Omental fat pad (tissue), 3 donors: ENCODE measurements at regions not wholly inside any gene's neighbourhood (a gene's known extent, or its start where the extent isn't known, plus 50 kb on each side); places are given as distances from the start of the nearest gene placed in this dataset.

Experiments
- ATAC-seq: fragments of 150-250 bp; one replicate; pipeline ENCODE4 v1.9.1; 2016; ENCODE audit warnings: mild to moderate bottlenecking, moderate library complexity; ENCODE audit not compliant: low FRiP score
- DNase-seq: peaks from one replicate; pipeline ENCODE4 v3.0.0-alpha.2; 2019; ENCODE audit warnings: low spot score
- CTCF ChIP-seq, 3 donors: fragments of 450-650 bp; IDR thresholded peaks; one replicate each; pipeline ENCODE4 v1.5.1; 2016 to 2017; ENCODE audit warnings: antibody characterized with exemption in 3 of 3, mild to moderate bottlenecking in 3 of 3, moderate library complexity in 2 of 3

DNA sequence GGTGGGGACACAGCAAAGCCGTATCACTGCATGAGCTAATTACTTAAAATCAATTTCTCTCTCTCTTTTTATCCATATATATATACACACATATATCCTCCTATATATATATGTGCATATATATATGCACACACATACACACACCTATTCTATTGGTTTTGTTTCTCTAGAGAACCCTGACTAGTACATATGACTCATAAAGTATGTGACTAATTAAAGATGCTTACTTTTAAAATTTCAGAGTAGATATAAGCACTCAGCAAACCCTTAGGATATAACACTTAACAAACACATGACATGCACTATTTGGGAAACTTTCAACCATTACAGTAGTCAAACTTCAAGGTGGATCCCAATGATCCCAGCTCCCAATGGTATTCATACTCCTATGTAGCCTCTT lies 732.6 kb downstream of the ROBO2 start:
- DNase-seq, result no peak
- no peak for TF ChIP-seq CTCF (IDR thresholded peaks at IDR 0.05)
- ATAC-seq, result no peak

DNA sequence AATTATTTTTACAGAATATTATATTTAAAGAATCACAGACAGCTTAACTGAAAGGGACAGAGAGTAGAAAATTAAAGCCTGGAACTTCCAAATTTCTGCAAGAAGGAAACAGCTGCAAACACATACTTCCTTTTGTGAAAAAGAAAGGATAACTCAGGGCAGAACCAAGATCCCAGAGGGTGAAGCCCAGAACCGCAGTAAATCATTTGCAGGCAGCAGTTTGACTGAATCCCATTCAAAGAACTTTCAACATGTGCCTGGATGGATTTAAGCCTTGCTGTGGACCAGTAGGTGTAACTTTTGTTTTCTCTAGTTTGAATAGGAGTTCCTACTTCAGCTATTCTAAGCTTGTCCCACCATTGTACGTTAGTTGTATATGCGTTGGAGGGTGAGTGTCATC lies 733.2 kb downstream of the ROBO2 start:
- no peak for TF ChIP-seq CTCF (IDR thresholded peaks at IDR 0.05)

GRCh38 chr3:77780278-77780996 lies 740.5 kb downstream of the ROBO2 start:
- DNase-seq (no peak), ATAC-seq (no peak)
- no peak for TF ChIP-seq CTCF (IDR thresholded peaks at IDR 0.05)

More for the DNA sequence above, 733.2 kb downstream of the ROBO2 start:
- DNase-seq (no peak), ATAC-seq (no peak)

- no peak for DNase-seq
- TF ChIP-seq CTCF (IDR thresholded peaks at IDR 0.05), result no peak
- ATAC-seq, result no peak
These were observed 746.3 kb downstream of the ROBO2 start for GRCh38 chr3:77786216-77786615.

GRCh38 chr3:77795013-77795412 lies 755.1 kb downstream of the ROBO2 start:
- no peak for ATAC-seq
- no peak for TF ChIP-seq CTCF (IDR thresholded peaks at IDR 0.05)
- no peak for DNase-seq

GRCh38 chr3:77799278-77799677 lies 759.4 kb downstream of the ROBO2 start:
- TF ChIP-seq CTCF (IDR thresholded peaks at IDR 0.05), result no peak
- no peak for ATAC-seq
- DNase-seq, result no peak

DNA sequence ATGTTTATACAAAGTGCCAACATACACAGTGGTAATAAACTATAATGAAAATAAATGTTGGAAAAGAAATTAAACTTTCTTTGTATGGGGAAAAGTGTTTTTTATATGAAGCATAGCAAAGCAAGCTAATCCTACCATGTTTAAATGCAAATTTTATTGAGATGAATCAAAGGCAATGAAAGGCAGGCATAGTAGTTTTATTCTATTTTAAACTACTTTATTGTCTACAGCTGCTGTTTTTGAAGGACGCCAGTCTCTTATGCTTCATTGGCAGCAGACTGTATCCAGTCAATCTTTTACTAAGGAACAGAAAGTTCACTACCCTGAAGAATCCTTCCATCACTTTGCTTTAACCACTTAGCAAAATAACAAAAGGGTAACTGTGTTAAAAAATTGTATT lies 761.0 kb downstream of the ROBO2 start:
- no peak for ATAC-seq
- DNase-seq, result no peak
- TF ChIP-seq CTCF (IDR thresholded peaks at IDR 0.05), result no peak
